ENCODE measurements at regions not wholly inside any gene's neighbourhood (a gene's known extent, or its start where the extent isn't known, plus 50 kb on each side); places are given as distances from the start of the nearest gene placed in this dataset.

DNA sequence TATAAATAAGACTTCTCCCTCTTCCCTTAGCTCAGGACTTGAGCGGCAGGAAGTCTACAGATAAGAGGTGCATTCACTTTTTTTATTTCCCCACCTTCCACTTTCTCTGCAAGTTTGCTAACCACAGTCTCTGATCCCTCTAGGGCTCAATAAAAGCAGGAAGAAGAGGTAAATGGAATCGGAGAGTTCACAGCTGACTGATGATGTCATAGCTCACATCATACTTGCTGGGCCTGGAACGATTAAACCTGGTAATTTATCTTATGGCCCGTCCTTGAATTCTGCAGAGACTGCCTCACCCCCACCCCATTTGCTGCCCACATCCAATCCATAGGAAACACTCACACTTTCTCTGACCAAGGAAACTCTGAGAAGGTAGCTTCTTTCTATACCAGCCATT lies 62.9 kb downstream of the DRD1 start:
- no peak for TF ChIP-seq POLR2A (IDR thresholded peaks at IDR 0.05)
- TF ChIP-seq CTCF (IDR thresholded peaks at IDR 0.05) = no peak

Measured in breast epithelium (tissue), 3 donors.